HEK293 (cell line): ENCODE measurements at regions not wholly inside any gene's neighbourhood (a gene's known extent, or its start where the extent isn't known, plus 50 kb on each side); places are given as distances from the start of the nearest gene placed in this dataset.

Experiments used
- BCL11A ChIP-seq: fragments of 450-650 bp; formaldehyde crosslinking; IDR thresholded peaks from 2 replicates; pipeline ENCODE4 v1.5.1; 2016; ENCODE audit warnings: low read depth, missing biosample characterization, missing genetic modification characterization
- CTCF ChIP-seq: fragments of 450-650 bp; formaldehyde crosslinking; IDR thresholded peaks from 2 replicates; pipeline ENCODE4 v1.5.1; 2016; ENCODE audit warnings: missing biosample characterization, missing genetic modification characterization
- PBX3 ChIP-seq: sonication (generic); formaldehyde crosslinking; IDR thresholded peaks from 2 replicates; pipeline ENCODE4 v1.8.1; 2022; ENCODE audit warnings: mild to moderate bottlenecking, moderate library complexity, missing genetic modification reagents
- ZNF202 ChIP-seq: fragments of 450-650 bp; formaldehyde crosslinking; IDR thresholded peaks from 2 replicates; pipeline ENCODE4 v1.5.1; 2016; ENCODE audit warnings: missing biosample characterization, missing genetic modification characterization, borderline replicate concordance
- ZNF24 ChIP-seq: fragments of 450-650 bp; formaldehyde crosslinking; IDR thresholded peaks from 2 replicates; pipeline ENCODE4 v1.5.1; 2016; ENCODE audit warnings: missing biosample characterization, missing genetic modification characterization
- ZNF558 ChIP-seq: fragments of 450-650 bp; formaldehyde crosslinking; IDR thresholded peaks from 2 replicates; pipeline ENCODE4 v1.5.1; 2016; ENCODE audit warnings: missing biosample characterization, missing genetic modification characterization
- ZNF704 ChIP-seq: fragments of 450-650 bp; formaldehyde crosslinking; IDR thresholded peaks from 2 replicates; pipeline ENCODE4 v1.5.1; 2016; ENCODE audit warnings: missing biosample characterization, missing genetic modification characterization
- TF ChIP-seq, protein P1 (sequence below): fragments of 450-650 bp; formaldehyde crosslinking; IDR thresholded peaks from 2 replicates; pipeline ENCODE4 v1.5.1; 2016; ENCODE audit warnings: missing biosample characterization, missing genetic modification characterization
- TF ChIP-seq, protein P2 (sequence below): fragments of 450-650 bp; formaldehyde crosslinking; IDR thresholded peaks from 2 replicates; pipeline ENCODE4 v1.5.1; 2017; ENCODE audit warnings: missing biosample characterization, missing genetic modification characterization
- TF ChIP-seq, protein P3 (sequence below): fragments of 450-650 bp; formaldehyde crosslinking; IDR thresholded peaks from 2 replicates; pipeline ENCODE4 v1.5.1; 2016; ENCODE audit warnings: missing biosample characterization, missing genetic modification characterization, low read depth

- TF ChIP-seq CTCF (tag by site-specific recombination) = no peak
- TF ChIP-seq, protein P1, sequence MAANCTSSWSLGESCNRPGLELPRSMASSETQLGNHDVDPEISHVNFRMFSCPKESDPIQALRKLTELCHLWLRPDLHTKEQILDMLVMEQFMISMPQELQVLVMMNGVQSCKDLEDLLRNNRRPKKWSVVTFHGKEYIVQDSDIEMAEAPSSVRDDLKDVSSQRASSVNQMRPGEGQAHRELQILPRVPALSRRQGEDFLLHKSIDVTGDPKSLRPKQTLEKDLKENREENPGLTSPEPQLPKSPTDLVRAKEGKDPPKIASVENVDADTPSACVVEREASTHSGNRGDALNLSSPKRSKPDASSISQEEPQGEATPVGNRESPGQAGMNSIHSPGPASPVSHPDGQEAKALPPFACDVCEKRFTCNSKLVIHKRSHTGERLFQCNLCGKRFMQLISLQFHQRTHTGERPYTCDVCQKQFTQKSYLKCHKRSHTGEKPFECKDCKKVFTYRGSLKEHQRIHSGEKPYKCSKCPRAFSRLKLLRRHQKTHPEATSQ (tag by site-specific recombination) = no peak
- TF ChIP-seq ZNF558 (tag by site-specific recombination) = no peak
- no peak for TF ChIP-seq PBX3 (CRISPR knock-in tag)
- TF ChIP-seq BCL11A (tag by site-specific recombination) = no peak
- no peak for TF ChIP-seq ZNF704 (tag by site-specific recombination)
- no peak for TF ChIP-seq ZNF202
- TF ChIP-seq, protein P2, sequence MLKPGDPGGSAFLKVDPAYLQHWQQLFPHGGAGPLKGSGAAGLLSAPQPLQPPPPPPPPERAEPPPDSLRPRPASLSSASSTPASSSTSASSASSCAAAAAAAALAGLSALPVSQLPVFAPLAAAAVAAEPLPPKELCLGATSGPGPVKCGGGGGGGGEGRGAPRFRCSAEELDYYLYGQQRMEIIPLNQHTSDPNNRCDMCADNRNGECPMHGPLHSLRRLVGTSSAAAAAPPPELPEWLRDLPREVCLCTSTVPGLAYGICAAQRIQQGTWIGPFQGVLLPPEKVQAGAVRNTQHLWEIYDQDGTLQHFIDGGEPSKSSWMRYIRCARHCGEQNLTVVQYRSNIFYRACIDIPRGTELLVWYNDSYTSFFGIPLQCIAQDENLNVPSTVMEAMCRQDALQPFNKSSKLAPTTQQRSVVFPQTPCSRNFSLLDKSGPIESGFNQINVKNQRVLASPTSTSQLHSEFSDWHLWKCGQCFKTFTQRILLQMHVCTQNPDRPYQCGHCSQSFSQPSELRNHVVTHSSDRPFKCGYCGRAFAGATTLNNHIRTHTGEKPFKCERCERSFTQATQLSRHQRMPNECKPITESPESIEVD (tag by site-specific recombination) = no peak
- TF ChIP-seq ZNF24 = no peak
- TF ChIP-seq, protein P3, sequence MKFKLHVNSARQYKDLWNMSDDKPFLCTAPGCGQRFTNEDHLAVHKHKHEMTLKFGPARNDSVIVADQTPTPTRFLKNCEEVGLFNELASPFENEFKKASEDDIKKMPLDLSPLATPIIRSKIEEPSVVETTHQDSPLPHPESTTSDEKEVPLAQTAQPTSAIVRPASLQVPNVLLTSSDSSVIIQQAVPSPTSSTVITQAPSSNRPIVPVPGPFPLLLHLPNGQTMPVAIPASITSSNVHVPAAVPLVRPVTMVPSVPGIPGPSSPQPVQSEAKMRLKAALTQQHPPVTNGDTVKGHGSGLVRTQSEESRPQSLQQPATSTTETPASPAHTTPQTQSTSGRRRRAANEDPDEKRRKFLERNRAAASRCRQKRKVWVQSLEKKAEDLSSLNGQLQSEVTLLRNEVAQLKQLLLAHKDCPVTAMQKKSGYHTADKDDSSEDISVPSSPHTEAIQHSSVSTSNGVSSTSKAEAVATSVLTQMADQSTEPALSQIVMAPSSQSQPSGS (tag by site-specific recombination) = no peak
Measured at GRCh38 chr9:109906766-109907382, 126.9 kb downstream of the PALM2AKAP2 start.
